Panc1 (cell line): ENCODE measurements at regions not wholly inside any gene's neighbourhood (a gene's known extent, or its start where the extent isn't known, plus 50 kb on each side); places are given as distances from the start of the nearest gene placed in this dataset.

Experiments used
- ATAC-seq: fragments of 200-7000 bp; cut with Tn5 transposase; 2 replicates; pipeline ENCODE4 v1.9.1; 2020; ENCODE audit warnings: mild to moderate bottlenecking, moderate library complexity
- BruUV-seq: library from RNA; stranded (reverse); fragments of 400-500 nt; replicated peaks from 2 replicates; lab custom pipeline; 2021; lab: Mats Ljungman, UMichigan
- CTCF ChIA-PET: fragments of 300-600 bp; sonication (Branson Sonifier 250); formaldehyde crosslinking; loops from one replicate; lab custom pipeline; 2022; ENCODE audit warnings: antibody characterized with exemption; lab: Charles Lee
- POLR2A ChIA-PET: fragments of 300-600 bp; sonication (Branson Sonifier 250); formaldehyde crosslinking; loops from one replicate; lab custom pipeline; 2022; ENCODE audit warnings: antibody characterized with exemption; lab: Charles Lee
- DNase-seq: peaks from one replicate; pipeline ENCODE4 v3.0.0-alpha.2; 2010; ENCODE audit warnings: low read depth, low spot score
- H3K27ac ChIP-seq: 2 replicates; pipeline ENCODE4 v1.5.1; 2011; ENCODE audit warnings: mild to moderate bottlenecking, low read length, inconsistent platforms
- H3K27me3 ChIP-seq: fragments of 200-500 bp; sonication (Bioruptor generic); 2 replicates; pipeline ENCODE4 v1.6.0; 2014; ENCODE audit warnings: low read length, inconsistent platforms; ENCODE audit not compliant: control insufficient read depth, insufficient read depth
- H3K36me3 ChIP-seq: fragments of 200-500 bp; sonication (Bioruptor generic); 2 replicates; pipeline ENCODE4 v1.5.1; 2014; ENCODE audit warnings: inconsistent platforms, mild to moderate bottlenecking, low read length, moderate library complexity; ENCODE audit not compliant: control insufficient read depth, insufficient read depth
- H3K4me1 ChIP-seq: 2 replicates; pipeline ENCODE4 v1.5.1; 2011; ENCODE audit warnings: inconsistent platforms, mild to moderate bottlenecking, low read length, moderate library complexity; ENCODE audit not compliant: control insufficient read depth, insufficient read depth
- H3K4me3 ChIP-seq, 2 experiments: 2 replicates each; pipeline ENCODE4 v1.5.1; 2011 to 2012; ENCODE audit warnings: low read depth in 2 of 2, low read length in 2 of 2, mild to moderate bottlenecking in 2 of 2, inconsistent platforms in 1 of 2, moderate library complexity in 1 of 2
- H3K9me3 ChIP-seq: fragments of 200-500 bp; sonication (Bioruptor generic); 2 replicates; pipeline ENCODE4 v1.5.1; 2014; ENCODE audit warnings: low read depth, mild to moderate bottlenecking, inconsistent platforms, low read length, moderate library complexity; ENCODE audit not compliant: control insufficient read depth, insufficient read depth
- CTCF ChIP-seq: fragments of 450-650 bp; IDR thresholded peaks from 2 replicates; pipeline ENCODE4 v1.5.1; 2017; ENCODE audit warnings: mild to moderate bottlenecking
- POLR2AphosphoS5 ChIP-seq: IDR thresholded peaks from 2 replicates; pipeline ENCODE4 v1.6.1; 2012; ENCODE audit warnings: mild to moderate bottlenecking, low read depth, low read length, moderate library complexity
- REST ChIP-seq, 2 experiments: IDR thresholded peaks; 2 replicates each; pipeline ENCODE4 v1.6.1; 2011 to 2012; ENCODE audit warnings: low read depth in 2 of 2, control low read depth in 1 of 2, low read length in 1 of 2, mild to moderate bottlenecking in 1 of 2, moderate library complexity in 1 of 2; ENCODE audit not compliant: insufficient read depth in 1 of 2
- SIN3A ChIP-seq: IDR thresholded peaks from 2 replicates; pipeline ENCODE4 v1.6.1; 2012; ENCODE audit warnings: low read depth, mild to moderate bottlenecking, low read length, moderate library complexity, borderline replicate concordance; ENCODE audit not compliant: insufficient read depth
- TCF7L2 ChIP-seq: IDR thresholded peaks from 2 replicates; pipeline ENCODE4 v1.6.1; 2011; ENCODE audit warnings: mild to moderate bottlenecking, low read depth, low read length, inconsistent platforms
- in situ Hi-C: cut with HindIII; loops from 2 replicates; pipeline ENCODE4 v1.10.0; 2016; ENCODE audit warnings: low sequenced_read_pairs, low pct_unique_long_range_greater_than_20kb
- intact Hi-C: fragments of 100-400 bp; cut with micrococcal nuclease; formaldehyde crosslinking; loops from one replicate; pipeline ENCODE4 v1.10.0; 2022; ENCODE audit not compliant: unreplicated experiment

GRCh38 chr6:22682979-22683378 is 113.6 kb downstream of the HDGFL1 start:
- ATAC-seq (no peak), DNase-seq (no peak)
- POLR2A ChIA-PET, result no interaction called here
- no TSS peak for BruUV-seq
- Histone ChIP-seq H3K27me3 (no peaks in the 10 kb centered on the region), H3K36me3 (no peaks in the 10 kb centered on the region), H3K4me3 (no peak overlapping the region), H3K9me3 (no peaks in the 10 kb centered on the region), H3K4me1 (no peaks in the 10 kb centered on the region), H3K27ac (no peak overlapping the region)
- in situ Hi-C loops, result no loop called here
- TF ChIP-seq CTCF (no peak), REST (IDR thresholded peaks at IDR 0.05; ENCODE audit: insufficient read depth in 1 of 2, low read depth in 2 of 2, low read length in 1 of 2) (no peak), POLR2AphosphoS5 (no peak), TCF7L2 (no peak), SIN3A (no peak)
- CTCF ChIA-PET, result no interaction called here
- intact Hi-C loops, result no loop called here

GRCh38 chr6:22690446-22690845 is 121.1 kb downstream of the HDGFL1 start:
- Histone ChIP-seq H3K27ac (no peak overlapping the region), H3K36me3 (no peaks in the 10 kb centered on the region), H3K4me1 (no peaks in the 10 kb centered on the region), H3K9me3 (no peaks in the 10 kb centered on the region), H3K4me3 (no peak overlapping the region), H3K27me3 (no peaks in the 10 kb centered on the region)
- ATAC-seq (no peak), DNase-seq (no peak)
- no peak for TF ChIP-seq SIN3A
- TF ChIP-seq CTCF, result no peak
- no peak for TF ChIP-seq REST (IDR thresholded peaks at IDR 0.05; ENCODE audit: insufficient read depth in 1 of 2, low read depth in 2 of 2, low read length in 1 of 2)
- no peak for TF ChIP-seq TCF7L2
- TF ChIP-seq POLR2AphosphoS5, result no peak
- ChIA-PET CTCF (no interaction called here), POLR2A (no interaction called here)
- no TSS peak for BruUV-seq
- intact Hi-C loops, result no loop called here
- in situ Hi-C loops, result no loop called here
